GM18507 (cell line): ENCODE measurements at regions not wholly inside any gene's neighbourhood (a gene's known extent, or its start where the extent isn't known, plus 50 kb on each side); places are given as distances from the start of the nearest gene placed in this dataset.

Experiments
- DNase-seq: peaks from one replicate; pipeline ENCODE4 v3.0.0; 2011; ENCODE audit warnings: low read depth; ENCODE audit not compliant: insufficient read length; ENCODE audit errors: extremely low spot score
- FAIRE-seq: peaks from 2 replicates; lab custom pipeline; 2011; peaks lifted over from hg19 to GRCh38; lab: Jason Lieb, UNC

- DNase-seq (no peak), FAIRE-seq (no peak)
Measured at GRCh38 chr1:60989749-60990713, 92.3 kb upstream of the NFIA start.

GRCh38 chr1:60988891-60989290 is 93.5 kb upstream of the NFIA start:
- no peak for DNase-seq

DNA sequence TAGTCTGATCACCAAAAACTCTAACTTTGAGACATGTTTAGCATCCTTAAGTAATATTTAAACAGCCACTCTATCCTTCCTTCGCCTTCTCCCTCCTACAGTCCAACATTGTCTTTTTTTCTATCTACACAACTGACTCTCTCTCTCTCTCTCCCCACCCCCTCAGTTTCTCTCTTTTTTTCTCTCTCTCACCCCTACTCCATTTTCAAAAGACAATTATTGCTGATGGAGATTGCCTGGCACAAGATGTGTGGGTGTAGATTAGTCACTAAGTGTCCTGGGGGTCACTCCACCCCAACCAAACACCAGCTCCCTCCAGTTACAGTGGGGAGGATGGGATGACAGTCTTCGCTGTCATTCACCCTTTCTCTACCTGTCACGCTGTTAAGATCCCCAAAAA is 94.5 kb upstream of the NFIA start:
- FAIRE-seq = no peak
- DNase-seq = no peak

More at GRCh38 chr1:60988891-60989290, 93.5 kb upstream of the NFIA start:
- FAIRE-seq = no peak

DNA sequence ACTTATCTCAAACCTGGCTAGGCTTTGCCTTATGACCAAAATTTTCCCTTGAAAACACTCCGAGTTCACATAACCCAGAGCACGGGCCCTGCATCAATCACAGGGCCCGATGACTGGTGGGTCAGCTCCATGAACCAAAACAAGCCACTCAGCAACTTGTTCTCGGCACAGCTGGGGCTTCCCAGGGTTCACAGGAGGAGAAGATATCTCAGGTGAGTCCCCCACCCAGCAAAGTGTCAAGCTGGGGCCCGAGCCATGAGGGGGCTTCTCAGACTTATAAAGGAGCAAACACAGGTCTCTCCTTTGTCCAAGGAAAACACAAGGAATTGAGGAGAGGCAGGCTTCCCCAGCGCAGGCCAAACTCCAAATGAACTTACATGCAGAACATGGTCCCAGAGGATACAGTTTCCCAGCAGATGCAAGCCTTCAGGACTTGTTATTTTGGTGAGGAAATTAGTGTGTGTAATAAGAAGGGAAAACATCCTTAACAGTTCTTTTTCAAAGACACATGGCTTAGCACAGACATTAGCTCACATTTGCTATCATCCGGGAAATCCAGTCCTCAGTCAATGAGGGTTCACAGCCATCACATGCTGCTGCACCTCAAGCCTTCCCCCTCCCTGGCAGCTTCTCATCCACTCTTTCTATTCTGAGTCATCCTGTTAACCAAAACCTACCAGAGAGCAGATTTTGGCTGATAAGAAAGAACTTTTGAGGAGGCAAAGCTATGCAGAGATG is 98.1 kb upstream of the NFIA start:
- no peak for FAIRE-seq
- DNase-seq = no peak

DNA sequence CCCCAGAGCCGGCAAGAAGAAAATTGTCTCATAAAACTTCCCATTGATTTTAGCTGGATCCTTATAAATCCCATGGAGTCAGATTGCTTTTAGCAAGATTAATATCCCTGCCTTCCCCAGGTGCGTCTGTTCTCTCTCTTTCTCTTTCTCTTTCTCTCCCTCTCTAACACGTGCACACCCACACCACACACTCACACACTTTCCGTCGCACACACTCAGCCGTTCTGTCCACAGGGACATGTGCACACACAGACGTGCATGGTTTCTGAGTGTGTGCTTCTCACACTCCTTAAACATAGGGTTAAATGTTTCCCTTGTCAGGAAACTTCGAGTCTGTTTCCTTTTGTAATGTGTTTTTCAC is 98.7 kb upstream of the NFIA start:
- FAIRE-seq = no peak

DNA sequence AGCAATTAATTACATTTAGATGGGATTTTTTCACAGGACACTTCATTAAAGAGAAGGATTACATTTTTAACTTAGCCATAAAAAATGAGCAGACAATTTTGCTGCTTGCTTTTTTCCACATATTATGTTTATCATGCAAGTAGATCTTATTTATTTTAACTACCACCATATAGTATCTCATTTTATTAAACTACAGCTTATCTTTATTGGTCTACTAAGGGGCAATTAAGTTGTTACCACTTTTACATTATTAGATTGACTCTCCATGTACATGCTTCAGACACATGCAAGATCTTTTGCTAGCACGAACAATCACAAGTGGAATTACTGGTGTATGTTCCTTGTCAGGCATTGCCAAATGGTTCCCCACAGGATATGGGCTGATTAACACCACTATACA is 99.8 kb upstream of the NFIA start:
- FAIRE-seq = no peak
- no peak for DNase-seq

More for the DNA sequence above, 98.7 kb upstream of the NFIA start:
- no peak for DNase-seq

DNA sequence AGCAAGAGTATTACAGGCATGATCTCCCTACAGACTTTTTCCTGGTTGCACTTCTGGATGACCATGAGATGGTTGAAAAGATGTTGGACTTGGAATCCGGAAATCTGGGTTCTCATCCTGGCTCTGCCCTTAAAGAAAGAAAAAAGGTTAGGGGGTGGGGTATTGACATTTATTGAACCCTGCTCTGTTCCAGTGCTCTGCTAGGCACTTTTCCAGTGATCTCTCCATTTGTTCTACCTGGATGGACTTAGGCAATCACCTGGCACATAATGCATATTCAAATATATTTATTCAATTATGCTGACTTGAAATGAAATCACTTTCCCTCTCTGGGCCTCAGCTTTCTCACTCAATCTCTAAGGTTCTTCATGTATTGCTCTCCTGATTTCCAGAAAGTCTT is 101.0 kb upstream of the NFIA start:
- DNase-seq (no peak), FAIRE-seq (no peak)

GRCh38 chr1:60978421-60979357 is 103.7 kb upstream of the NFIA start:
- DNase-seq (no peak), FAIRE-seq (no peak)

DNA sequence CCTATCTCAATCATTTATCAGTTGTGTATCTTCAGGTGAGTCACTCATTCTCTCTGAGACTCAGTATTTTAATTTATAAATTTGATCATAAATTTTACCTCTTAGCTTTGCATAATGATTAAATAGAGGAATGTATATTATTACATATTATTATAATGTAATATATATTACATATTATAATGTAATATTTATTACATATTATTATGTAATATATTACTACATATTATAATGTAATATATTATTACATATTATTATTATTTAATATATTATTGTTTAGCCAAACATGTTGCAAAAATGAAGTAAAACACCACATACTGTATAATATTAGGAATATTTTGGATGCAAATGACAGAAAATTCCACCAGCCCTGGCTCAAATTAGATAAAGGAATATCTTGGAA is 104.7 kb upstream of the NFIA start:
- DNase-seq = no peak
- no peak for FAIRE-seq

DNA sequence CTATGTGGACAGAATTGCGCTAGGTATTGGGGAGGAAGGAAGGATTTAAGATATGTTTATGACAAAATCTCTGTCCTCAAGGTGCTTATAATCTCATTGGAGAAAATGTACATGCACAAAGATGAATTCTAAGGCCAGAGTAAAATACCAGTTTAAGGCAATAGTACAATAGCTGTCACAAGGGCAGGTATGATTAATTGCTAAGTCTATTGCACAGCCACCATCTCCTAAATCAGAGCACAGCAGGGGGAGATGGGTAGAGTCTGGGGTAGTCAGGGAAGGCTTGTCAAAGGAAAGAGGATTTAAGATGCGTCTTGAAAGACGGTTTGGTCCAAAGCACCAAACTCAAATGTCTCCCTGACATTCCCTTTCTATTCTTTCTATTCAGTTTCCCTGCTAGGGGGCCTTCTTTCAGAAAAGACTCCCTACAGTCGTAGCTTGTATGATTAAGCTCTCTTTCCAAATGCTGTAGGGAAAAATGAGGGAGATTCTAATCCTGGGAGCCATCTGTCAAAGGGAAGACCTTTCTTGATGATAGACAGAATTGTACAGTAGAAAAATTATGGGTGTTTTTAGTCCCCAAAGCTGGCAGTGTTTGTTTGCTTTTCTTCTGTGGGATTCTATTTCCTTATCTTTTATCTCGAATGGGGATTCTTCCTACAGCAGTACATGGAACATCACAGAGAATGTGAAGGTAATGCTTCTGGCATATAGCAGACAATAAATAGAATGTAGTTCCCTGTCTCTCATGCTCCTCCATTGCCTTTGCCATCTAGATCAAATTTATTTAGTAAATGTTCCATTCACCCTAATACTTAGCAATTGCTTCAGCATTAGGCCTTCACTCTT is 107.6 kb upstream of the NFIA start:
- no peak for DNase-seq

DNA sequence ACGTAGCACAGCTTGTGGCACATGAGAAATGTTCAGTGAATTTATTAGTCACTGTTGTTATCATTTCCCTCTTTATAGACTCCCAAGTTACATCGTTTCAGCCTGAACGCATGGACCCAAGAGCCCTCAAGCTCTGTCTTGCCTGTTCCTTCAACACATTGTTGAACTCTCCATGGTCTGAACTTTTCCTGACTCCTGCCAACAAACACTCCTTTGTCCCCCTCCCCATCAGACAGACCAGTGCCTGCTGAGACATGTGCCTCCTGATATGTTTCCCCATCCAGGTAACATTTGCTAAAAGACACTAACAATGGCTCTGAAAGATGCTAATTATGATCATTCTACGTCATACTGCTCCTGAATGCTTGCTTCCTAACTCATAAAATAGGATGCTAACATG is 108.7 kb upstream of the NFIA start:
- DNase-seq = no peak
- FAIRE-seq = no peak

More for the DNA sequence above, 107.6 kb upstream of the NFIA start:
- FAIRE-seq = no peak

GRCh38 chr1:60972841-60973364 is 109.5 kb upstream of the NFIA start:
- DNase-seq (no peak), FAIRE-seq (no peak)

- FAIRE-seq (no peak), DNase-seq (no peak)
Measured at GRCh38 chr1:60971330-60971729, 111.0 kb upstream of the NFIA start.

- DNase-seq = no peak
Measured at GRCh38 chr1:60969971-60970509, 112.3 kb upstream of the NFIA start.

DNA sequence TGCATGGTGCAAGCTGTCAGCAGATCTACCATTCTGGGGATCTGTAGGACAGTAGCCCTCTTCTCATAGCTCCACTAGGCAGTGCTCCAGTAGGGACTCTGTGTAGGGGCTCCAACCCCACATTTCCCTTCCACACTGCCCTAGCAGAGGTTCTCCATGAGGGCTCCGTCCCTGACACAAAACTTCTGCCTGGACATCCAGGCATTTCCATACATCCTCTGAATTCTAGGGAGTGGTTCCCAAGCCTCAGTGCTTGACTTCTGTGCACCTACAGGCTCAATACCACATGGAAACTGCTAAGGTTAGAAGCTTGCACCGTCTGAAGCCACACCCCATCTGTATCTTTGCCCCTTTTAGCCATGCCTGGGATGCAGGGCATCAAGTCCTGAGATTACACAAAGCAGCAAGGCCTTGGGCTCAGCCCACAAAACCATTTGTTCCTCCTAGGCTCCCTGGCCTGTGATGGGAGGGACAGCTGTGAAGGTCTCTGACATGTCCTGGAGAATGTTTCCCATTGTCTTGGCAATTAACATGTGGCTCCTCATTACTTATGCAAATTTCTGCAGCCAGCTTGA is 117.0 kb upstream of the NFIA start:
- DNase-seq (no peak), FAIRE-seq (no peak)

More at GRCh38 chr1:60969971-60970509, 112.3 kb upstream of the NFIA start:
- no peak for FAIRE-seq

DNA sequence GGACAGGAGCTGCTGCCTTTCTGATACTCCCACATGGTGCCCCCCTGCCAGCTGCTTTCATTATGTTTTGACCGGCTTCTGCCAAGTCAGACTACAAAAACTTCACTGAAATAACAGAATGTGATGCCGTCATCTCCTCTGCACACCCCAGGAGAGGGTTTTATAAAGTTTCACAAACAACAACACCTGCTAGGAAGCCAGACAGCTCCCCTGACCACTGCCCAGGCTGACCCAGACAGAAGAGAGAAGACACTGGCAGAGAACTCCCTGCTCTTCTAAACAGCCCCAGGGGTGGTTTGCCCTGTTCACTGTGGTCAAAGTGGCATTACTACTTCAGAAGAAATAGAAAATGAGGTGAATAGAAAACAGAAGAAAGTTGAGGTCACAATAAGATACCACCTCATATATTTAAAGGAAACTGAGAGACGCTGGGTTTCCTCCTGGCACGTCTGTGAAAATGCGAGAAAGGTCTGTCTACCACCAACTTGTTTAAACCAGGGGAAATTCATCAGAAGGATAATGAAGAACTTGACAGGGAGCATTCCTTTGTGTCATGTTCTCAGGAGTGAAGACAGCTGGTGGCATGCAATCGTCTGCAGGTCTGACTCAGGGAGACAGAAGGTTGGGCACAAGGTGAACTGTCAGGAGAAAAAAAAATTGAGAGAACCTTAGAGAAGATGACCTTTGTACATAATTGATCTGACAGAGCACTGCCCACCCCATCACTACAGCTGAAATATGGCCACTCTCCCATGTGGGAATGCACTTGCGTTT is 119.0 kb upstream of the NFIA start:
- DNase-seq (no peak), FAIRE-seq (no peak)

DNA sequence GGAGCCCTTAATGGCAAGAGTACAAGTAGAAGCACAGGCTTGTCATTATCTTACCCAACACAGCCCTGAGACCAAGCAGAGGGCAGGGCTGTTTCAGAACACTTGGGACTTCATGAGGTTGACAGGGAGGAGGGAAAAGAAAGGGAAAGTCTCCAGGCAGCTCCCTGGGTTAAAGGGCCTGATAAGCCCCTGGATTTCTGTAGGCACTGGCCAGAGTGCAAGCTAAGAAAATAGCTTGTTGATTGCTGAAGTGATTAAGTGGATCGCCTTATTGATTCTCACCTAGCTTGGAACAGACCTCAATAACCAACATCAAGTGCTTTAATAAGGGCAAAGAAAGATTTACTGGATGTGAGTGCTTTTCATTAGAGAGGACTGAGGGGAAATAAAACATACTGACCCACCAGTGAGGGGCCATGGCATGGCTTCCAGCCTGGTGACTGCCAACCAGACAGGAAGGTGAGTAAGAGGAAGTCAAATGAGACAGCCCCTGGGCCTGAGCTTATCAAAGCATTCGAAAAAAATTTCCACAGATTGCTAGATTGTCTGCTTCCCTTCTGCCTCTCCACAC is 121.4 kb upstream of the NFIA start:
- FAIRE-seq (no peak), DNase-seq (no peak)
